ENCODE measurements at regions not wholly inside any gene's neighbourhood (a gene's known extent, or its start where the extent isn't known, plus 50 kb on each side); places are given as distances from the start of the nearest gene placed in this dataset.

- TF ChIP-seq, protein P1, sequence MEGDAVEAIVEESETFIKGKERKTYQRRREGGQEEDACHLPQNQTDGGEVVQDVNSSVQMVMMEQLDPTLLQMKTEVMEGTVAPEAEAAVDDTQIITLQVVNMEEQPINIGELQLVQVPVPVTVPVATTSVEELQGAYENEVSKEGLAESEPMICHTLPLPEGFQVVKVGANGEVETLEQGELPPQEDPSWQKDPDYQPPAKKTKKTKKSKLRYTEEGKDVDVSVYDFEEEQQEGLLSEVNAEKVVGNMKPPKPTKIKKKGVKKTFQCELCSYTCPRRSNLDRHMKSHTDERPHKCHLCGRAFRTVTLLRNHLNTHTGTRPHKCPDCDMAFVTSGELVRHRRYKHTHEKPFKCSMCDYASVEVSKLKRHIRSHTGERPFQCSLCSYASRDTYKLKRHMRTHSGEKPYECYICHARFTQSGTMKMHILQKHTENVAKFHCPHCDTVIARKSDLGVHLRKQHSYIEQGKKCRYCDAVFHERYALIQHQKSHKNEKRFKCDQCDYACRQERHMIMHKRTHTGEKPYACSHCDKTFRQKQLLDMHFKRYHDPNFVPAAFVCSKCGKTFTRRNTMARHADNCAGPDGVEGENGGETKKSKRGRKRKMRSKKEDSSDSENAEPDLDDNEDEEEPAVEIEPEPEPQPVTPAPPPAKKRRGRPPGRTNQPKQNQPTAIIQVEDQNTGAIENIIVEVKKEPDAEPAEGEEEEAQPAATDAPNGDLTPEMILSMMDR (conservative IDR thresholded peaks at IDR 0.05) = no peak
- no peak for TF ChIP-seq ZFX (IDR thresholded peaks at IDR 0.05)
Measured at GRCh38 chr2:19146867-19147266, 211.6 kb downstream of the OSR1 start.
